ENCODE measurements at regions not wholly inside any gene's neighbourhood (a gene's known extent, or its start where the extent isn't known, plus 50 kb on each side); places are given as distances from the start of the nearest gene placed in this dataset.
A peak's percentile ranks its signal among the peaks of the same experiment; 100 is the strongest.

- Histone ChIP-seq H3K27ac (ENCODE audit: low read length) (no peak overlapping the region), H3K4me3 (ENCODE audit: low read length) (no peak overlapping the region), H3K9me3 (ENCODE audit: control insufficient read depth, low read length) (no peaks in the 10 kb centered on the region), H3K27me3 (ENCODE audit: control insufficient read depth, insufficient read depth) (no peaks in the 10 kb centered on the region), H3K4me1 (ENCODE audit: control insufficient read depth, insufficient read depth, low read length) (no peaks in the 10 kb centered on the region)
- intact Hi-C loops (cut with DNase I): no loop called here
- DNase-seq (no peak), ATAC-seq (no peak)
- WGBS: 32% methylated on average over 1 of the region's 1 CpG
Measured at GRCh38 chr2:224263571-224264043, 138.3 kb downstream of the FAM124B start.

GRCh38 chr2:224261326-224261725 is 140.6 kb downstream of the FAM124B start:
- no peaks in the 10 kb centered on the region for H3K27me3 ChIP-seq (ENCODE audit: control insufficient read depth, insufficient read depth)
- WGBS: 68% methylated on average over 1 of the region's 1 CpG

GRCh38 chr2:224260372-224261020 is 141.4 kb downstream of the FAM124B start:
- no peaks in the 10 kb centered on the region for H3K27me3 ChIP-seq (ENCODE audit: control insufficient read depth, insufficient read depth)
- DNase-seq (no peak), ATAC-seq (peak; percentile 56 to 75)
- H3K27ac ChIP-seq (ENCODE audit: low read length): peak overlapping the region; percentile 58
- WGBS: 18% methylated on average over 7 of the region's 7 CpGs
- peak overlapping the region; percentile 14 for H3K4me3 ChIP-seq (ENCODE audit: low read length)
- no peaks in the 10 kb centered on the region for H3K4me1 ChIP-seq (ENCODE audit: control insufficient read depth, insufficient read depth, low read length)
- H3K9me3 ChIP-seq (ENCODE audit: control insufficient read depth, low read length): no peaks in the 10 kb centered on the region
- intact Hi-C loops (cut with DNase I): no loop called here

More at GRCh38 chr2:224261326-224261725, 140.6 kb downstream of the FAM124B start:
- Histone ChIP-seq H3K9me3 (ENCODE audit: control insufficient read depth, low read length) (no peaks in the 10 kb centered on the region), H3K4me1 (ENCODE audit: control insufficient read depth, insufficient read depth, low read length) (no peaks in the 10 kb centered on the region), H3K27ac (ENCODE audit: low read length) (no peak overlapping the region), H3K4me3 (ENCODE audit: low read length) (no peak overlapping the region)
- intact Hi-C loops (cut with DNase I): no loop called here
- DNase-seq: no peak
- ATAC-seq: no peak

GRCh38 chr2:224259831-224260230 is 142.1 kb downstream of the FAM124B start:
- Histone ChIP-seq H3K4me1 (ENCODE audit: control insufficient read depth, insufficient read depth, low read length) (no peaks in the 10 kb centered on the region), H3K4me3 (ENCODE audit: low read length) (no peak overlapping the region), H3K27me3 (ENCODE audit: control insufficient read depth, insufficient read depth) (no peaks in the 10 kb centered on the region), H3K9me3 (ENCODE audit: control insufficient read depth, low read length) (no peaks in the 10 kb centered on the region), H3K27ac (ENCODE audit: low read length) (peak overlapping the region; percentile 33)
- WGBS: 62% methylated on average over 6 of the region's 6 CpGs
- peak in 2 of 3 donors; percentile 26 to 33 for DNase-seq
- intact Hi-C loops (cut with DNase I): no loop called here
- ATAC-seq: peak in 1 of 2 donors; percentile 79

GRCh38 chr2:224258059-224258458 is 143.8 kb downstream of the FAM124B start:
- no peak overlapping the region for H3K27ac ChIP-seq (ENCODE audit: low read length)
- ATAC-seq (no peak), DNase-seq (no peak)
- H3K4me1 ChIP-seq (ENCODE audit: control insufficient read depth, insufficient read depth, low read length): no peaks in the 10 kb centered on the region
- H3K9me3 ChIP-seq (ENCODE audit: control insufficient read depth, low read length): no peaks in the 10 kb centered on the region
- no peaks in the 10 kb centered on the region for H3K27me3 ChIP-seq (ENCODE audit: control insufficient read depth, insufficient read depth)
- WGBS: 85% methylated on average over 2 of the region's 2 CpGs
- H3K4me3 ChIP-seq (ENCODE audit: low read length): no peak overlapping the region
- intact Hi-C loops (cut with DNase I): no loop called here

DNA sequence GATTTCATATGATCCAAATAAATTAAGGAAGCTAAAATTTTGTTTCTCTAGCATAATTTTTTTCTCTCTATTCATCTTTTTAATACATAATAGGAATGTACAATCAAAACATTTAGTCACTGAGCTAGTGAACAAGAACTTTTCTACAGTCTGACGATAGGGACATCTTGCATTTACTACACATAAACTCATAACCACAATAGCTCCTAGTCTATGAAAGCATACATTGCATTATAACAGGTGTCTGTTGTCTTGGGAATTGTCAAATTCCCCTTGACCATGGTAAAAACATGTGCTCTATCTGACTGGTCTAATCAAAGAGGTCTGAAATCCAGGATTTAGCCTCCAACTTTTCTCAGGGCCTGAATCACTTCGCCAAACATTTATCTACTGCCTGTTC is 144.8 kb downstream of the FAM124B start:
- WGBS: 41% methylated on average over 2 of the region's 2 CpGs
- no peak for DNase-seq
- no peak overlapping the region for H3K27ac ChIP-seq (ENCODE audit: low read length)
- H3K9me3 ChIP-seq (ENCODE audit: control insufficient read depth, low read length): no peaks in the 10 kb centered on the region
- no peak overlapping the region for H3K4me3 ChIP-seq (ENCODE audit: low read length)
- H3K27me3 ChIP-seq (ENCODE audit: control insufficient read depth, insufficient read depth): no peaks in the 10 kb centered on the region
- intact Hi-C loops (cut with DNase I): no loop called here
- ATAC-seq: no peak
- H3K4me1 ChIP-seq (ENCODE audit: control insufficient read depth, insufficient read depth, low read length): no peaks in the 10 kb centered on the region

DNA sequence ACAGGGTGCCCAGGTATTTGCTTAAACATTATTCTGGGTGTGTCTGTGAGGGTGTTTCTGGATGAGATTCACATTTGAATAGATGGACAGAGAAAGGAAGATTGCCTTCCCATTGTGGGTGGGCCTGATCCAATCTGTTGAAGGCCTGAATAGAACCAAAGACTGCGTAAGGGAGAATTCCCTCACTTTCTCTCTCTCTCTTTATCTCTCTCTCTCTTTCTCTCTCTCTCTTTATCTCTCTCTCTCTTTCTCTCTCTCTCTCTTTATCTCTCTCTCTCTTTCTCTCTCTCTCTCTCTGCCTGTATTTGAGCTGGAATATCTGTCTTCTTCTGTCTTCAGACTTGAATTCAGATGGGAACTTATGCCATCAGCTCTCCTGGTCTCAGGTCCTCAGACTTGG is 148.4 kb downstream of the FAM124B start:
- Histone ChIP-seq H3K27ac (ENCODE audit: low read length) (no peak overlapping the region), H3K27me3 (ENCODE audit: control insufficient read depth, insufficient read depth) (no peaks in the 10 kb centered on the region), H3K9me3 (ENCODE audit: control insufficient read depth, low read length) (no peaks in the 10 kb centered on the region), H3K4me1 (ENCODE audit: control insufficient read depth, insufficient read depth, low read length) (no peaks in the 10 kb centered on the region), H3K4me3 (ENCODE audit: low read length) (no peak overlapping the region)
- 83% methylated on average over 1 of the region's 1 CpG for WGBS
- intact Hi-C loops (cut with DNase I): no loop called here
- DNase-seq: no peak
- no peak for ATAC-seq

- no peaks in the 10 kb centered on the region for H3K27me3 ChIP-seq (ENCODE audit: control insufficient read depth, insufficient read depth)
- no peaks in the 10 kb centered on the region for H3K4me1 ChIP-seq (ENCODE audit: control insufficient read depth, insufficient read depth, low read length)
- no peak for DNase-seq
- ATAC-seq: no peak
- no peak overlapping the region for H3K4me3 ChIP-seq (ENCODE audit: low read length)
- no peaks in the 10 kb centered on the region for H3K9me3 ChIP-seq (ENCODE audit: control insufficient read depth, low read length)
- no peak overlapping the region for H3K27ac ChIP-seq (ENCODE audit: low read length)
- intact Hi-C loops (cut with DNase I): no loop called here
Measured at GRCh38 chr2:224252631-224253030, 149.3 kb downstream of the FAM124B start.

DNA sequence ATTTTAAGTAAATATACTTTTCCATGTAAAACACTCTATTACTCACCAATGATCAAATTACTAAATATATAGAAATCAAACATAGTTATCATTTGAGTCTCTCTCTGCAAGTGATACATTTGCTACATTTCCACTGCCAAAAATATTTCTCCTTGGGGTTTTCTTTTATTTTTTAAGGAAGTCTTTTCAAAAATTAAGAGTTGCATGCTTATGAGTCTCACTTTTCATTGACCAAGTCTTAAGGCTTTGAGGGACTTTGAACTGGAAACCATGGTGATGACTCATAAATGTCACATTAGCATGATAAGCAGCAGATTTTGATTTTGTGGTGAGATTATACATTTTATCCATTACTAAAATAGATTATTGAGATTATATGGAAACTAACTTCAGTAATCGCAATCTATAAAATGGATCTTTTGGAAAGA is 152.9 kb downstream of the FAM124B start:
- Histone ChIP-seq H3K4me3 (ENCODE audit: low read length) (no peak overlapping the region), H3K27me3 (ENCODE audit: control insufficient read depth, insufficient read depth) (no peaks in the 10 kb centered on the region), H3K4me1 (ENCODE audit: control insufficient read depth, insufficient read depth, low read length) (no peaks in the 10 kb centered on the region), H3K27ac (ENCODE audit: low read length) (no peak overlapping the region), H3K9me3 (ENCODE audit: control insufficient read depth, low read length) (no peaks in the 10 kb centered on the region)
- 94% methylated on average over 1 of the region's 1 CpG for WGBS
- ATAC-seq (no peak), DNase-seq (no peak)
- intact Hi-C loops (cut with DNase I): no loop called here

- intact Hi-C loops (cut with DNase I): no loop called here
- Histone ChIP-seq H3K4me1 (ENCODE audit: control insufficient read depth, insufficient read depth, low read length) (no peaks in the 10 kb centered on the region), H3K27me3 (ENCODE audit: control insufficient read depth, insufficient read depth) (no peaks in the 10 kb centered on the region), H3K9me3 (ENCODE audit: control insufficient read depth, low read length) (no peaks in the 10 kb centered on the region), H3K4me3 (ENCODE audit: low read length) (no peak overlapping the region), H3K27ac (ENCODE audit: low read length) (no peak overlapping the region)
- DNase-seq (no peak), ATAC-seq (peak; percentile 68 to 79)
- 48% methylated on average over 1 of the region's 1 CpG for WGBS
Measured at GRCh38 chr2:224242561-224242960, 159.3 kb downstream of the FAM124B start.

- 77% methylated on average over 3 of the region's 3 CpGs for WGBS
- Histone ChIP-seq H3K27me3 (ENCODE audit: control insufficient read depth, insufficient read depth) (no peaks in the 10 kb centered on the region), H3K4me3 (ENCODE audit: low read length) (no peak overlapping the region), H3K9me3 (ENCODE audit: control insufficient read depth, low read length) (no peaks in the 10 kb centered on the region), H3K27ac (ENCODE audit: low read length) (no peak overlapping the region), H3K4me1 (ENCODE audit: control insufficient read depth, insufficient read depth, low read length) (no peaks in the 10 kb centered on the region)
- intact Hi-C loops (cut with DNase I): no loop called here
- no peak for DNase-seq
- ATAC-seq: no peak
Measured at GRCh38 chr2:224241812-224242211, 160.1 kb downstream of the FAM124B start.

- intact Hi-C loops (cut with DNase I): no loop called here
- H3K27ac ChIP-seq (ENCODE audit: low read length): no peak overlapping the region
- no peaks in the 10 kb centered on the region for H3K4me1 ChIP-seq (ENCODE audit: control insufficient read depth, insufficient read depth, low read length)
- no peaks in the 10 kb centered on the region for H3K9me3 ChIP-seq (ENCODE audit: control insufficient read depth, low read length)
- 79% methylated on average over 1 of the region's 1 CpG for WGBS
- DNase-seq (no peak), ATAC-seq (no peak)
- H3K4me3 ChIP-seq (ENCODE audit: low read length): no peak overlapping the region
- H3K27me3 ChIP-seq (ENCODE audit: control insufficient read depth, insufficient read depth): no peaks in the 10 kb centered on the region
Measured at GRCh38 chr2:224241001-224241400, 160.9 kb downstream of the FAM124B start.
